Ascending aorta (tissue), 2 donors: ENCODE measurements at regions not wholly inside any gene's neighbourhood (a gene's known extent, or its start where the extent isn't known, plus 50 kb on each side); places are given as distances from the start of the nearest gene placed in this dataset.

ENCODE experiments used
- DNase-seq, 2 donors: peaks; one replicate each; pipeline ENCODE4 v3.0.0-alpha.2; 2019; ENCODE audit warnings: low spot score in 2 of 2
- H3K27ac ChIP-seq, 2 donors: fragments of 200-600 bp; sonication (generic); one replicate each; pipeline ENCODE4 v1.5.1; 2016 to 2017; ENCODE audit warnings: mild to moderate bottlenecking in 1 of 2
- H3K27me3 ChIP-seq: fragments of 200-600 bp; sonication (generic); one replicate; pipeline ENCODE4 v1.5.1; 2017
- H3K36me3 ChIP-seq, 2 donors: fragments of 200-600 bp; sonication (generic); one replicate each; pipeline ENCODE4 v1.5.1; 2016
- H3K4me1 ChIP-seq, 2 donors: fragments of 200-600 bp; sonication (generic); one replicate each; pipeline ENCODE4 v1.5.1; 2016 to 2017; ENCODE audit warnings: mild to moderate bottlenecking in 1 of 2
- H3K4me3 ChIP-seq, 2 donors: fragments of 200-600 bp; sonication (generic); one replicate each; pipeline ENCODE4 v1.5.1; 2016 to 2017; ENCODE audit warnings: mild to moderate bottlenecking in 1 of 2
- H3K9me3 ChIP-seq, 2 donors: fragments of 200-600 bp; sonication (generic); one replicate each; pipeline ENCODE4 v1.5.1; 2016
- CTCF ChIP-seq, 3 experiments: fragments of 200-600 bp in 2 of 3; fragments of 450-650 bp in 1 of 3; sonication (generic) in 2 of 3; IDR thresholded peaks; one replicate each; pipeline ENCODE4 v1.5.1; 2016 to 2019; ENCODE audit warnings: antibody characterized with exemption in 3 of 3, mild to moderate bottlenecking in 1 of 3, moderate library complexity in 1 of 3
- intact Hi-C: fragments of 100-400 bp; cut with DNase I; formaldehyde crosslinking; loops from one replicate; pipeline ENCODE4 v1.15.1; 2023

GRCh38 chr2:186027922-186028321, 289.3 kb downstream of the FSIP2 start:
- H3K4me3 ChIP-seq: no peak overlapping the region
- TF ChIP-seq CTCF (IDR thresholded peaks at IDR 0.05): no peak
- intact Hi-C loops: no loop called here
- no peaks in the 10 kb centered on the region for H3K27me3 ChIP-seq
- no peaks in the 10 kb centered on the region for H3K4me1 ChIP-seq
- H3K27ac ChIP-seq: no peak overlapping the region
- DNase-seq: no peak
- no peaks in the 10 kb centered on the region for H3K9me3 ChIP-seq
- no peaks in the 10 kb centered on the region for H3K36me3 ChIP-seq

DNA sequence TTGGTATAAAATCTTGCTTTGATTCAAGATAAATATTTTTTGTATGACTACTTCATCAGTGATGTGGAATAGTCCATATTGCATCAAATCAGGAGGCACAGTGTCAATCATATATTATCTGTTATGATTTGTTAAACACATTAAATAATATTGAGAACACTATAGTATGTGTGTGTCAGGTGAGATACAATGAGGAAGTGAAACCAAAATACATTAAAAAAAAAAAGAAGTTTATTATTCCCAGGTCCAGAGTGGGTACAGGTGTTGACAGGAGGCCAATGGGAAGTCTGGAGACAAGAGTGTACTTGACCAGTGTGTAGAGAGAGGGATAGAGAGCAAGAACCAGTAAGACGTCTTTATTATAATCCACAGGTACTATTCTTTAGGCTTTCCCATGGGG, 292.6 kb downstream of the FSIP2 start:
- Histone ChIP-seq H3K4me1 (no peaks in the 10 kb centered on the region), H3K4me3 (no peak overlapping the region), H3K27ac (no peak overlapping the region), H3K9me3 (no peaks in the 10 kb centered on the region), H3K36me3 (no peaks in the 10 kb centered on the region), H3K27me3 (no peaks in the 10 kb centered on the region)
- no peak for TF ChIP-seq CTCF (IDR thresholded peaks at IDR 0.05)
- intact Hi-C loops: no loop called here
- no peak for DNase-seq

DNA sequence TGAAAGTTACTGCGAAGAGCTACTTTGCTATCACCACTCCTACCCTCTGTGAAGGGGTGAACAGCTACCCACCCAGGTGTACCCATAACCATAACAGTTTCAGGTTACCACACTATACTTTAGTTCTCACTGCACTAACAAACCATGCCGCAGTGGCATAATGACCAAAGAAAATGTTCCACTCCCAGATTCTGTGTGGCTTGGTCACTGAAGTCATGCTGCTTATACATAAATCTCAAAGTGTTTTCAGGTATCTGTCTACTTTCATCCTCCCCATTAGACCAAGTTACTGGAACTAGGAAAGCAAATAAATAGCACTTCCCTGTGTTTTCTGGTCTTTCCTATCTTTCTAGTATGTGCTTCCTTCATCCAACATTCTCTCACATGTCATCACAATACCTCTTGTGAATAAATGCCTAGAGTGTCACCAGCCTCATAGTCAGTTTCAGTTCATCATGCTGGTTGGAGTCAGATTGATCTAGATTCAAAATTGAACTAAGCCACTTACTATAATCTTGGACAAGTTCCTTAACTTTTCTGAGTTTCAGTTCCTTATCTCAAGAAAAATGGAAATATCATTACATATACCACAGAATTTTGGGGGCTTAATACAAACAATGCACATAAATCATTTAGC, 293.6 kb downstream of the FSIP2 start:
- Histone ChIP-seq H3K9me3 (no peaks in the 10 kb centered on the region), H3K27me3 (no peaks in the 10 kb centered on the region), H3K4me3 (no peak overlapping the region), H3K4me1 (no peaks in the 10 kb centered on the region), H3K27ac (no peak overlapping the region), H3K36me3 (no peaks in the 10 kb centered on the region)
- no peak for DNase-seq
- intact Hi-C loops: no loop called here
- TF ChIP-seq CTCF (IDR thresholded peaks at IDR 0.05): no peak

GRCh38 chr2:186032930-186033329, 294.3 kb downstream of the FSIP2 start:
- Histone ChIP-seq H3K27ac (no peak overlapping the region), H3K9me3 (no peaks in the 10 kb centered on the region), H3K27me3 (no peaks in the 10 kb centered on the region), H3K4me1 (no peaks in the 10 kb centered on the region), H3K4me3 (no peak overlapping the region), H3K36me3 (no peaks in the 10 kb centered on the region)
- TF ChIP-seq CTCF (IDR thresholded peaks at IDR 0.05): no peak
- intact Hi-C loops: no loop called here
- no peak for DNase-seq

DNA sequence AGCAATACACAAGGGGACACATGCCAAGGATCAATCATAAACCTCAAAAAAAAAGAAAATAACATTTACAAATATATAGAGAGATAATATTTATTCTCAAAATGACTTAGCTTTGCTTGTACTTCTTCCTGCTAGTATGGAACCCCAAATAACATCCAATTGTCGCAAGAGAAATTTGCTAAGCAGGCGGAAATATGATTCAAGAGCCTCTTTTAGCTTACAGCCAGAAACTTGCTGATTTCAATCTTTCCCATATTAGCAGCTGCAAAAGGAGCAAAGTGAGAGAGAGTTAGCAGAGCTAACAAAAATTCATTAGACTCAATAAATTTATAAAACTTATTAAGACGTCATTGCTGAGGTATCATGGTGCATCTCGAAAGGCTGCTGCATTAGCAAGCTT, 294.9 kb downstream of the FSIP2 start:
- DNase-seq: no peak
- intact Hi-C loops: no loop called here
- Histone ChIP-seq H3K36me3 (no peaks in the 10 kb centered on the region), H3K27me3 (no peaks in the 10 kb centered on the region), H3K4me3 (no peak overlapping the region), H3K27ac (no peak overlapping the region), H3K4me1 (no peaks in the 10 kb centered on the region), H3K9me3 (no peaks in the 10 kb centered on the region)
- no peak for TF ChIP-seq CTCF (IDR thresholded peaks at IDR 0.05)
